ENCODE measurements at regions not wholly inside any gene's neighbourhood (a gene's known extent, or its start where the extent isn't known, plus 50 kb on each side); places are given as distances from the start of the nearest gene placed in this dataset.

DNA sequence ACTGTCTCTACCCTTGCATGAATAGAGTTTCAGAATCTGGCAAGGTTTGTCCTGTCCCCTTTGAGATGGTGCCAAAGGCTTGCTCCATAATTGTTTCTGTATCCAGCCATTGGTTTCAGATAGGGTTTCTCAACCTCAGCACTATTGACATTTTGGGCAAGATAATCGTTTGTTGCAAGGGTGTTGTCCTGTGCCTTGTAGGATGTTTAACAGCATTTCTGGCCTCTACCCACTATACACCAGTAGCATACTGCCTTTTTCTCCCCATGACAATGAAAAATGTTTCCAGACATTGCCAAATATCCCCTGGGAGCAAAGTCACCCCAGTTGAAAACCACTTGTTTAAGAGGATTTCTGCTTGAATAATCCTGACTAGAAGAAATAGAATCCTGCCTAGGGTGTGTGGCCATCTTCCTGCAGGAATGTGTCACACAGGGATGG is 126.8 kb downstream of the CDC42EP3 start:
- WGBS (ENCODE audit: low lambda C conversion rate, missing lambda C conversion rate), result 71% methylated on average over 1 of the region's 1 CpG

DNA sequence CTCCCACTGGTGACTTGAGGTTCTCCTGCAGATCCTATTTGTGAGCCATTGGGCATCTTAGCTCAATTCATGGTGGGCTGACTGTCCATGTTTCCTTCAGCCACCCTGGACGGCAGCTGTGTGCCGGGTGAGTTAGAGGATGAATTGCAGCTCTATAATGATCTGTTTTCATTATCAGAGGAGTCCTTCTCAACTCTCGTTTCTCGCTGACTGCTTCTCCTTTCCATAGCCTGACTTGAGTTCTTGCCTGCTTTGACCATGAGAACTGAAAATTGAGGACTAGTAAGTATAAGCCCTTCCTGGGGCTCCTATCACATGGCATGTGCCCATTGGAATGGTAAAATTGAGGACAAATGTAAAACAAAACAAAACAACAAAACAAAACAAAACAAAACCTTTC is 121.8 kb downstream of the CDC42EP3 start:
- Histone ChIP-seq H3K36me3 (replicated peaks; ENCODE audit: insufficient read depth, low read depth) (no peaks in the 10 kb centered on the region), H3K9me3 (ENCODE audit: low read depth) (no peaks in the 10 kb centered on the region), H3K4me1 (ENCODE audit: insufficient read depth) (no peaks in the 10 kb centered on the region), H3K9me2 (replicated peaks; ENCODE audit: insufficient read depth) (no peaks in the 10 kb centered on the region), H3K4me3 (no peak overlapping the region), H3K4me2 (no peak overlapping the region), H3K27ac (no peak overlapping the region), H3K79me2 (no peaks in the 10 kb centered on the region), H4K20me1 (ENCODE audit: insufficient read depth, poor library complexity, severe bottlenecking) (no peaks in the 10 kb centered on the region), H2AFZ (no peak overlapping the region), H3K27me3 (no peaks in the 10 kb centered on the region)
- 63% methylated on average over 4 of the region's 4 CpGs for WGBS (ENCODE audit: low lambda C conversion rate, missing lambda C conversion rate)
- no peak for DNase-seq (ENCODE audit: low spot score)
- TF ChIP-seq, protein P1, sequence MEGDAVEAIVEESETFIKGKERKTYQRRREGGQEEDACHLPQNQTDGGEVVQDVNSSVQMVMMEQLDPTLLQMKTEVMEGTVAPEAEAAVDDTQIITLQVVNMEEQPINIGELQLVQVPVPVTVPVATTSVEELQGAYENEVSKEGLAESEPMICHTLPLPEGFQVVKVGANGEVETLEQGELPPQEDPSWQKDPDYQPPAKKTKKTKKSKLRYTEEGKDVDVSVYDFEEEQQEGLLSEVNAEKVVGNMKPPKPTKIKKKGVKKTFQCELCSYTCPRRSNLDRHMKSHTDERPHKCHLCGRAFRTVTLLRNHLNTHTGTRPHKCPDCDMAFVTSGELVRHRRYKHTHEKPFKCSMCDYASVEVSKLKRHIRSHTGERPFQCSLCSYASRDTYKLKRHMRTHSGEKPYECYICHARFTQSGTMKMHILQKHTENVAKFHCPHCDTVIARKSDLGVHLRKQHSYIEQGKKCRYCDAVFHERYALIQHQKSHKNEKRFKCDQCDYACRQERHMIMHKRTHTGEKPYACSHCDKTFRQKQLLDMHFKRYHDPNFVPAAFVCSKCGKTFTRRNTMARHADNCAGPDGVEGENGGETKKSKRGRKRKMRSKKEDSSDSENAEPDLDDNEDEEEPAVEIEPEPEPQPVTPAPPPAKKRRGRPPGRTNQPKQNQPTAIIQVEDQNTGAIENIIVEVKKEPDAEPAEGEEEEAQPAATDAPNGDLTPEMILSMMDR (IDR thresholded peaks at IDR 0.05; ENCODE audit: poor library complexity), result no peak
- TF ChIP-seq EZH2phosphoT487 (IDR thresholded peaks at IDR 0.05; ENCODE audit: low read depth, severe bottlenecking, unreplicated experiment), result no peak
- no peak for TF ChIP-seq EZH2 (IDR thresholded peaks at IDR 0.05; ENCODE audit: borderline replicate concordance)

More for the DNA sequence above, 126.8 kb downstream of the CDC42EP3 start:
- Histone ChIP-seq H3K27me3 (no peaks in the 10 kb centered on the region), H3K27ac (no peak overlapping the region), H3K79me2 (no peaks in the 10 kb centered on the region), H3K9me3 (ENCODE audit: low read depth) (no peaks in the 10 kb centered on the region), H4K20me1 (ENCODE audit: insufficient read depth, poor library complexity, severe bottlenecking) (no peaks in the 10 kb centered on the region), H3K4me2 (no peak overlapping the region), H2AFZ (no peak overlapping the region), H3K36me3 (replicated peaks; ENCODE audit: insufficient read depth, low read depth) (no peaks in the 10 kb centered on the region), H3K4me3 (no peak overlapping the region), H3K9me2 (replicated peaks; ENCODE audit: insufficient read depth) (no peaks in the 10 kb centered on the region), H3K4me1 (ENCODE audit: insufficient read depth) (no peaks in the 10 kb centered on the region)
- TF ChIP-seq, protein P1 (IDR thresholded peaks at IDR 0.05; ENCODE audit: poor library complexity), result no peak
- TF ChIP-seq EZH2phosphoT487 (IDR thresholded peaks at IDR 0.05; ENCODE audit: low read depth, severe bottlenecking, unreplicated experiment) (no peak), EZH2 (IDR thresholded peaks at IDR 0.05; ENCODE audit: borderline replicate concordance) (no peak)
- no peak for DNase-seq (ENCODE audit: low spot score)

DNA sequence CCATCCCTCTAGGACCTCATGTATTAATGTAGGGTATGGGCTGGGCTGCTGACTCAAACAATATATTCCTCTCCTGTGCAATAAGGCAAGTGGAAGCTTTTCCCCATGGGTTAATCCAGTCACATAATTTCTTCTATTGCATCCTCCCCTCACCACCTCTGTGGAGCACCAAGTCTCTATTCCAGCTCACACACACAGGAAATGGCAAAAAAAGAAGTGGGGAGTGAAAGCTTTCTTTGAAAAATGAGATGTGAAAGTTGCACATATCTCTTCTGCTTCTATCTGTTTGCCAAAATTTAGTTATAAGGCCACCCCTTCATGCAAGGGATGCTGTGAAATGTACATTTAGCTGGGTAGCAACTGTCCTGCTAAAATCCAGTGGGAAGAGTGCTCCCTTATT is 121.3 kb downstream of the CDC42EP3 start:
- no peaks in the 10 kb centered on the region for H3K36me3 ChIP-seq (replicated peaks; ENCODE audit: insufficient read depth, low read depth)
- H3K27ac ChIP-seq, result no peak overlapping the region
- H2AFZ ChIP-seq, result no peak overlapping the region
- no peak overlapping the region for H3K4me2 ChIP-seq
- no peaks in the 10 kb centered on the region for H4K20me1 ChIP-seq (ENCODE audit: insufficient read depth, poor library complexity, severe bottlenecking)
- TF ChIP-seq EZH2phosphoT487 (IDR thresholded peaks at IDR 0.05; ENCODE audit: low read depth, severe bottlenecking, unreplicated experiment) (no peak), EZH2 (IDR thresholded peaks at IDR 0.05; ENCODE audit: borderline replicate concordance) (no peak)
- TF ChIP-seq, protein P1 (IDR thresholded peaks at IDR 0.05; ENCODE audit: poor library complexity), result no peak
- no peak overlapping the region for H3K4me3 ChIP-seq
- DNase-seq (ENCODE audit: low spot score), result no peak
- H3K9me3 ChIP-seq (ENCODE audit: low read depth), result no peaks in the 10 kb centered on the region
- H3K9me2 ChIP-seq (replicated peaks; ENCODE audit: insufficient read depth), result no peaks in the 10 kb centered on the region
- no peaks in the 10 kb centered on the region for H3K27me3 ChIP-seq
- H3K79me2 ChIP-seq, result no peaks in the 10 kb centered on the region
- H3K4me1 ChIP-seq (ENCODE audit: insufficient read depth), result no peaks in the 10 kb centered on the region

DNA sequence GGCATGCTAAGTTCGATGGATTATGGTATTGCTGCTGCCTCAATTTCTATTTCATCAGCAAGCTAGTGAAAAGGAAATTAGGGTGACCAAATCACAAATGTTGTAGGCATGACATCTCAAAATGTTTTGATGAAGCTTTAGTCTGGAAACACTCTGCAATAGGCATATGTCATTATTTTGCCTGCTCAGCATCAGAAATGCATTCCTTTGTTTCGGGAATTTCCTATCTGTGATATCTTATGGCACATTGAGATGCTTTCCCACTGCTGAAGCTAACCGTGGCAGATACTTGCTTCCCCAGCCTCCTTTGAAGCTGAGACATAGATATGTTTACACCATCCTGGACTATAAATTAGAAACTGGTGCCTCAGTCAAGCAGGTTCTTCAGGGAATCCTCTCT is 119.7 kb downstream of the CDC42EP3 start:
- Histone ChIP-seq H3K27ac (no peak overlapping the region), H3K27me3 (no peaks in the 10 kb centered on the region), H3K4me3 (no peak overlapping the region), H4K20me1 (ENCODE audit: insufficient read depth, poor library complexity, severe bottlenecking) (no peaks in the 10 kb centered on the region), H3K4me2 (no peak overlapping the region), H3K9me2 (replicated peaks; ENCODE audit: insufficient read depth) (no peaks in the 10 kb centered on the region), H3K9me3 (ENCODE audit: low read depth) (no peaks in the 10 kb centered on the region), H3K4me1 (ENCODE audit: insufficient read depth) (no peaks in the 10 kb centered on the region), H3K36me3 (replicated peaks; ENCODE audit: insufficient read depth, low read depth) (no peaks in the 10 kb centered on the region), H2AFZ (no peak overlapping the region), H3K79me2 (no peaks in the 10 kb centered on the region)
- WGBS (ENCODE audit: low lambda C conversion rate, missing lambda C conversion rate), result 73% methylated on average over 3 of the region's 3 CpGs
- TF ChIP-seq EZH2phosphoT487 (IDR thresholded peaks at IDR 0.05; ENCODE audit: low read depth, severe bottlenecking, unreplicated experiment), result no peak
- TF ChIP-seq, protein P1 (IDR thresholded peaks at IDR 0.05; ENCODE audit: poor library complexity), result no peak
- no peak for DNase-seq (ENCODE audit: low spot score)
